ENCODE measurements at regions not wholly inside any gene's neighbourhood (a gene's known extent, or its start where the extent isn't known, plus 50 kb on each side); places are given as distances from the start of the nearest gene placed in this dataset.

DNA sequence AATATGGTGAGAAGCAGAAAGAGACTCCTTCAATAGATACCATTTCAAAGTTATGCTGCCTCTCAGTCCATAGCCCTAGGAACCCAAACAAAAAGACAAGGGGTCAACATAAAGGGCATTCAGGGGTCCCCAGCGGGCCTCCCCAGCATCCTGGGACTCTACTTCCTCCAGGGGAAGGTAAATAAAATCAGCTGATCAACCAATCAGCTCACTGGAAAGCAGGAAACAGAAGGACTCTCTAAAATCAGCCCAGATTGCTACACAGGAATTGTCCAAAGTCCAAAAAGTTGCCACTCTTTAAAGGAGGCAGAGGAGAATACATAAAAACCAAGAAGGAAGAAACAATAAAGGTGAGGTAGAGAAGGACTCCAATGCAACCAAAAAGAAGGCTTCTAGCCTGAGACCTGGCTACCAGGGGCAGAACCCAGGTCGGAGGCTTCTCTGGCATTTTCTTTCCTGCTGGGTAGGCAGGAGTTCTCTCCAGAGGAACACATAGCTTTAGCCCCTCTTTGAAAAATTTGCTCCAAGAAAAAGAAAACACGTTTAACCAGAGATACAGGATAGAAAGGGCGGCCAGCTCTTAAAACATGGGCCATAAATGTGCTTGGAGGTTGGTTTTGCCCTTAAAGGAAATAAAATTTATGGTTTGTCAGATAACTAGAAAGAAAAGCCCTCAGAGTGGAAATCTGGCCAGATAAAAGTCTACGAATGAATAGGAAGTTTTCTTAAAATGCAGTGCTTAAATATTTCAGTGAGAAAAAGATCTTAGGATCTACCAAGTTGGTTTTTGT lies 404.6 kb downstream of the SOX9 start:
- no peak for DNase-seq

DNA sequence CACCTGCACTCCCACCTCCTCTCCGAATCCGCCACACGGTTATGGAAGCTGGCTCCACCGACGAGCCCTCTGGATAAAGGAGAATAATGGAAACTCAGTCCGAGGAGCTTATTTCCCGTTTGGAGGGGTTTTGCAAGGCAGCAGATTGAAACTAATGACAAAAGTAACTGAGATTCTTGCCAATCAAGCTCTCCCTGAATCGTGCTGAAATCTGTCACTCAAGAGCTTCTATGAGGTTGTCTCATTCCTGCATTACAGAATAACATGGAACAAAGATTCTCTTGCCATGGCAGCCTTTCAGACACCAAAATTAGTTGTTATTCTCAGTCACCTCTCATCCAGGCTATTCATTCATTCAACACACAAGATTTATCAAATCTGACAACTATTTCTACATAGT lies 405.9 kb downstream of the SOX9 start:
- DNase-seq, result no peak

DNA sequence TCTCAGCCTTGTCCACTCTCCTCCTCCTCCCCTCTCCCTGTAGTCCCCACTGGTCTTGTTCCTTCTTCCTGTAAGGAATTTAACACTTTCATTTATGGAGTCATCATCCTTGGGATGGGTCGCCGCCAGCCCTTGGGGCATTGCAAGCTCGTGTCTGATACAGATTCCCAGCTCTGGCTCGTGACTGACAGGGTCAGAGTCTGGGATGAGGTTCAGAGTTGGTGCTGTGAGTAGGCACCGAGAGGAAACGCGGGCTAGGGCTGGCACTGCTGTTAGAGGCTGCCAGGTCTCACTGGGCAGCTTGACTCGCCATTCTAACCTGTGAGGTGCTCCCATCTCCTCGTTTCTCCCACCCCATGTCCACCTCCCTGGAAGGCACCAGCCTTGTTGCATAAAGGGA lies 407.0 kb downstream of the SOX9 start:
- DNase-seq, result no peak

DNA sequence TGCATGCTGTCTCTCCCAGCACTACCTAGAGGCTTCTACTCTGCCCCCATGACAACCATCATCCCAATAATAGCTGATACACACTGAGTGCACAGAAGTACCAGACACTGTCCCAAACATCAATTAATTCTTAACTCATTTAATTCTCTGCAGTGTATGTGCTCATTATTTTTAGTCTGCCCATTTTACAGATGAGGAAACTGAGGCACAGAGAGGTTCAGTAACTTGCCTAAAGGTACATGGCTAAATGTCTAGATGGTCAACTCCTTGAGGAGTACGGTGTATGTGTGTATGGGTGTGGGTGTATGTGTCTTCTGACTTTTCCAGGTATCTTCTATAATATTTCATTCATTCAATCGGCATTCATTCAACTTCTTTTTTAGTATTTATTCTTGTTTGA lies 407.9 kb downstream of the SOX9 start:
- no peak for DNase-seq

DNA sequence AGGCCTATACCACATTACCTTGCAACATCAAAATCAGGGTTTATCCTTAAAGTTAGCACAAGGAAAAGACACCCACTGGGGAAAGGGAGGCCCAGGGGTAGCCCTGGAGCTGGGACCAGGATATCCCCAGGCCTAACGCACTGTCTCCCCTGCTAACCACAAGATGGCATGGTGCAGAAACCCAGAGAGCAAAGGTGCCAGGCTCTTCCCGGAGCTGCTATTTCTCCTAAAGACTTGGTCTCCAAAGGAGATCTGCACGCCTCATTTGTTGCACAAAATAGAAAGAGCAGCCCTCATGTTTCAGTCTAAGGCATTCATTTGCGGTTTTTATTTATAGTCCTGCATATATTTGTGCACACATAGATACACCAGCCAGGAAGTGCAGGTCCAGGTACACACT lies 408.6 kb downstream of the SOX9 start:
- no peak for DNase-seq

DNA sequence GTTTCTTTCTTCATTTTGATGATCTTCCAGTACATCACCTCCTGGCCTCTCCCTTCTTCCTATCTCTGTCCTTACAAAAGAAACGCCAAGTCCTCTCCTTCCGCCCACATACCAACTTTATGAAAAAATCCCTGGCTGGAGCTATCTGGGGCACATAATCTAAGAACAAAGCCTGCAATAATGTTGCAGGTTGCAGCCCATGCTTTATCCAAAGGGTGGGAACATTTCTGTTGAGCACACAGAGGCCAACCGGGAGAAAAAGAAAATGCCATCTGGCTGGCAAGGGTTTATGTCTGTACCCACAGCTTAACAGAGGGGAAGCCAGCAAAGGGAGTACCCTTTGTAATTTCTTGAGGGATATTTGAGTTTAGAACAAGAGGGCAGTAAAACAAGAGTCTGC lies 409.6 kb downstream of the SOX9 start:
- no peak for DNase-seq

DNA sequence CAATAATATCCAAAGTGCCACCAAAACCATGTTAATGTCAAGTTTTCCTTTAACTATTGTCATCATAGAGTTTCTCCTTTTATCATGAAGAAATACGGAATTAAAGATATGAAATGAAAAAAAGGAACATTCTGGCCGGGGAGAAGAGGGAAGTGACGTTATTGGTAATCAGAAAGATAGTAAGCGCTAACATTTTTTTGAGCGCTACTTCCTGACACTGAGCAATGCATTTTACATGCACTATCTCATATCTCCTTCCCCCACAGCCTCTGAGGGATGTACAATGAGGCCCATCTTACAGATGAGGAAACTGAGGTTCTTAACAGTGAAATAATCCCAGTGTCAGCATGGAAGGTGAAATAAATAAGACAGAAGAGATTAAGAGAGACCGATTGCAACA lies 410.9 kb downstream of the SOX9 start:
- no peak for DNase-seq

DNA sequence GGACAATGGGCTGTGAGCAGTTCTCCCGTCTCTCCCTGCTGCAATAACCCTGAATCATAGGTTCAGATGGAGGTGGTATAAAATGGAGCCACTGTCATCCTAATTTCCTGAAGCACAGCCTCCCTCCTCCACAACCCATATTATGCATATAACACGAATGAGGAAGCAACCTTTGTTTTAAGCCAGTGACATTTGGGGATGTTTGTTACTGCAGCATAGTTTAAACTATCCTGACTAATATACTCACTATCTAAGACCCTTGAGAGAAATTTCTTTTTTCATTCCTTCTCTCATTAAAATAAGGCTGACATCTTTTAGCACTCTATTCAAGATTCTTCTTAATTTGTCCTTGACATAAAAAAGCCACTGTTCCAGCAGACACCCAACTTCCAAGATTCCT lies 413.4 kb downstream of the SOX9 start:
- no peak for DNase-seq

DNA sequence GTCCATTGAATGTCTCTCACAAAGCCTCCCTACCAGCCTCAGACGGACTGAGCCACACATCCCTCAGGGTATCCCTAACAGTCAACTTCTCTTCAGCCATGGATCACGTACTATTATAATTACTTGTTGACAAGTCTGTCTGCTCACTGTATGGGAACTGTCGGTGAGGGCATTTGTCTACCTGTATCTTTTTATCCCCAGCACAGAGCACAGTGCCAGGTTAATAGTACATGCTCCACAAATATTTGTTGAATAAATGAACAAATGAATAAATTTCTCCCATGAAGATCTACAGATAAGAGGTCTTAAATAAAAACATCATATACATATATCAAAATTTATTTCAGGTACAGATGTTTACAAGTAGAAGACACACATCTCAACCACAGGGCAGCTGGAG lies 414.0 kb downstream of the SOX9 start:
- no peak for DNase-seq

DNA sequence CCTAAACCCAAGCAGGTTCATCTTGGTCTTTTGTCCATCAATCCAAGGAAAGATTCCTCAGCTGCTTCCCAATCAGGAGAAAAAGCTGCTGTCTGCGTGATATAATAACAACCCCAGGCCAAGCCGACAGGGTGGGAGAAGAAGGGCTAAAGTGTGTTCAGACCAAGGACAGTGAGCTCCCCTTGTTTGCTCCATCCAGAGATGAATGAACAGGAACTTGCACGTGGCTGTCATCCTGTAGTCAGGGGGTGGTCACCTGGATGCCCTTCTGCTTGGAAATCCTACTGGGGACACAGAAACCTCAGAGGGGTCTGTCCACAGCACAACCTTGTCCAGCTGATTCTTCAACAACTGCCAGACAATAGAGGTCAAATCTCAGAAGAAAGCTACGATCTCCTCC lies 414.5 kb downstream of the SOX9 start:
- DNase-seq, result no peak

DNA sequence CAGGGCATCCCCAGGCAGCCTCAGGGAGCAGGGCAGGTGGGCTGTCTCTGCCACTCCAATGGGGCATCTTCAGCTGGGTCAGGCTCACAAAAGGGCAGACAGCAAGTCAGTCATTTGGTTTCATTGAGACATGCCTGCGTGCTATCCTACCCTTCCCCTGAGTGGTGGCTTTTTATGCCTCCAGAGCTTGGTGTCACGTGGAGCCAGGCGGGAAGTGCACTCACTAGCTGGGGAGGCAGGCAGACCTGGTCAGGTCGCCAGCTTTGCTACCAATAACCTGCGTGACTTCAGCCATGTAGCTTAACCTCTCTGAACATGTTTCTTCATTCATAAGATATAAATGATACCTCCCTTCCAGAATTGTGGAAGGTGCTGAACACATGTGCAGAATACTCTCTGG lies 415.0 kb downstream of the SOX9 start:
- DNase-seq, result no peak

DNA sequence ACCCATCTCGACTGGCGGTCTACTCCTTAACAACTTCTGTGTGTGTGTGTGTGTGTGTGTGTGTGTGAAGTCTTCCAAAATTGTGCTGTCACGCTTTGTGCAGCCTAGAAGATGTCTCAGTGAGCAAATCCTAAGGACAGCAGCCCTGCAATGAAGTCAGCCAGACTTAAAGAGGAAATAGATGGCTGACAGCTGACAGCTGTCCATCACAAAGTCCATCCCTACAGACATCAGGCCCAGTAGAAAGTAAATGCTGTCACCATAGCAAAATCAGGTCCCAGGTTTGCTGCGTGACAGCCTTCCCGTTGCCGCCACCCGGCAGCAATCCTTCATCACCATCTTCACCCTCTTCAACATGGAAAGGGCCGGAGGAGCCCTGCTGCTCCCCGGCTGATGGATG lies 416.0 kb downstream of the SOX9 start:
- DNase-seq, result no peak

DNA sequence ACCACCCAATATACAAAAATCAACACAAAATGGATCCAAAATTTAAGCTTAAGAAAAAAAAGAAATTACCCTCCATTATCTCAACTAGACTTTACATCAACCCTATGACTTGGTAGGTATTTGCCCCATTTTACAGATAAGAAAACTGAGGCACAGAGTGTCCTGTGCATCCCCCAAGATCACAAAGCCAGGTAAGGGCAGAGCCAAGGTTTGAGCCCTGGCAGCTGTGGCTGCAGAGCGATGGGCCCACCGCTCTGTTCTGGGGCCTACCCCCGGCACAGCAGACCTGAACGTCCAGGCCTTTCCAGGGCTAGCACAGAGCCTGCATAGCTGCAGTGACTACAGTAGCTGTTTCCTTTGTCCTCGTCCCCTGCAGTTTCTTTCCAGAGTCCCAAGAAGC lies 417.6 kb downstream of the SOX9 start:
- no peak for DNase-seq

DNA sequence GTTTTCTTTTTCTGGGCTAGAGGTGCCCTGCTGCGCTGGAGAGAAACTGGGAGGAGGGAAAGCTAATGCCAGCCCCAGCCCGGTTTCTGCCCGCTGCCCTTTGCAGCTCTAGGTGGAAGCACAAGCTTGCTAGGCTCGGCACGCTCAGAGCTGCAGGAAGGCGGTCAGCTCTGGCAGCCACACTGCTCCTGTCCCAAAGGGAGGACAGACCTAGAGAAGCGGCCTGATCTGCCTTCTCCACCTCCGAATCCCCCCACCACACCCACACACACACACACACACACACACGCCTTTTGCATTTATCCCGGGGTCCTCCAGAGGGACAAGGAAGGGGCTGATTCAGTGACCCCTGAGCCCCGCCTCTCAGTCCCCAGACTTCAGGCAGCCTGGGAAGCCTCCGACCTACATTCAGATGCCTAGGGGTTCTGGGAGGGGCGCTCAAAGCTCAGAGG lies 418.1 kb downstream of the SOX9 start:
- no peak for DNase-seq

DNA sequence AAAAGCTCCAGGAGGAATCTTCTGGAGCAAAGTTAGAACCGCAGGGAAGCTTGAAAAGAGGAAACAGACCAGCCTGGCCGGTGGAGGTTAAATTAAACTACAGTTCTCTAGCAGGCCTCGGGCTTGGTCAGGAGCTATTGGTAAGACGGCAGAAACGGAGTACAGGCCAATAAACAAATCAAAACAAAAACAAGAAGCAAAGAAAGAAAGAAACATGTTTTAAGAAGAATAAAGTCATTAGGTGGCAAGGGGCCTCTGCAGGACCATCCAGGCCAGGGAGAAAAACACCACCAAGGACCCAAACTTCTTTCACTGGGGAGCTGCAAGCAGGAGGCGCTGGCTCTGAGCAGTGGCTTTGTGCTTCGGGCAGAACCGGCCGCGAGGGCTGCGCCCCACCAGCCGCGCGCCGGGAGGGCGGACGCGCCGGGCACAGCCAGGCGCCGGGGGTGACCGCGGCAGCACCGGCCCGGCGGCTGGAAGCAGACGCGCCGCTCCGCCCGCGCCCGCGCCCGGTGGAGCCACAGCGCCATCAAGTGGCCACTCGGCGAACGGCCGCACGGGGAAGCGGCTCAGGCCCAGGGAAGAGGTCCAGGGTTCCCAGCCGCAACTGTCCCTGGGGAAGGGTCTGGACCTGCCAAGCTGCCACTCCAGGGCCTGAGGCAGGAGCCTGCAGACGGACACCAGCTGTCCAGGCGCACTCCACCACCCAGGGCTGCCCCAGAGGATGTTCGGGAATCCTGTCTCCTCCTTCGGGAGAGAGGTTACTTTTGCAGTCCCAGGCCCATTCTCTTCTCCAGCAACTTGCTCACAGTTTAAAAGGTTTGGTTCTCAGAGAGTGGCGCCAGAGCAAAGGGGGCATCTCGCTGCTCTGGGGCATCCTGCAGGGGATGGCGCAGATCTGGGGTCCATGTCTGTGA lies 419.4 kb downstream of the SOX9 start:
- DNase-seq, result peak; percentile 63

DNA sequence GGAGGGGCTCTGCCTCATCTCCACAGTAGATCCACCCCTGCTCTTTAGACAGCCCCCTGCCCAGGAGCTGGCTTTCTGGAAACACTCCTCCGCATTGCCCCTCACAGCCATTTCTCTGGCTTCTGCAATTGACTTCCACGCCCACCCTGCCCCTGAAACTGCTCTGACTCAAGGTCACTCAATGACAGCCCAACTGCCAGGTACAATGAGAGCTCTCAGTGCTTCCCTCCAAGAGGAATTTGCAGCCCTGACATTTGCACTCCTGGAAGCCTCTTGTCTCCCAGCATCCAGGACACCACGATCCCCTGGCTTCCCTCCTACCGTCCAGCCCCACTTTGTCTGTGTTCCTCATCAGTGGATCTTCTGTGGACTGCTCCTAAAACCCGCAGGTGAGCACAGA lies 421.5 kb downstream of the SOX9 start:
- no peak for DNase-seq

DNA sequence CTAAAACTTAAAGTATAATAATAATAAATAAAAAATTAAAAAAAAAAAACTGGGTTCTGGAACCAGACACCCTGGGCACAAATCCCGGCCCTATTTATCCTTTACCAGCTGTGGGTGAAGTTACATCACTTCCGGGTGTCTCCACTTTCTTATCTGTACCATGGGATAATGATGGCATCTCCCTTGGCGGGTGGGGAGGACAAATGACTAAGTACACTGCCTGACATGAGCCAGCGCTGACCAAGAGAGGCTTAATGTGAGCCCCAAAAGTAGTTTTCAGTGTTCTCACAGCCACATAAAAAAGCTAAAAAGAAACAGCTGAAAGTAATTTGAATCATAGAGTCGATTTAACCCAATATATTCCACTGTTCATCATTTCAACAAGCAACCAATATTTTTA lies 424.9 kb downstream of the SOX9 start:
- no peak for DNase-seq

DNA sequence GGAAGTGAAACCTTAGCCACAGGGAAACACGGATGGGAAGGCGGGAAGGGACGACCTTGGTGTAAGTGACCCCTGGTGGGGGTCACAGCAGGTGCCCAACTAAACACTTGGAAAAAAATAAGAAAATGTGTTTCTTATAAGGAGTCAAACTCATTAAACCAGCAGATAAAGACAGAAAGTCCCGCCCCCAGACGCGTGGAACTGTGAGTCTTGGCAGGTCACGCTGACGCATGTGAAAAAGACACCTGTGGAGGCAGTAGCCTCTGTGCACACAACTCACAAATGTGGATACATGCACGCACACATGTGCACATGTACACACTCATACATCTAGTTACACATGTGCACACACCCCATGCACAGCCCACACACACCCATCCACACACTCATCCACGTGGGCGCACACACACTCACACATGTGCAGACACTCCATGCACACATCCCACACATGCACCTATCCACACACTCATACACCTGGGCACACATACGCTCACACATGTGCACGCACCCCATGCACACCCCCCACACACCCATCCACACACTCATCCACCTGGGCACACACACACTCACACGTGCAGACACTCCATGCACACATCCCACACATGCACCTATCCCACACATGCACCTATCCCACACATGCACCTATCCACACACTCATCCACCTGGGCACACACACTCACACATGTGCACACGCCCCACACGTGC lies 432.4 kb downstream of the SOX9 start:
- no peak for DNase-seq

DNA sequence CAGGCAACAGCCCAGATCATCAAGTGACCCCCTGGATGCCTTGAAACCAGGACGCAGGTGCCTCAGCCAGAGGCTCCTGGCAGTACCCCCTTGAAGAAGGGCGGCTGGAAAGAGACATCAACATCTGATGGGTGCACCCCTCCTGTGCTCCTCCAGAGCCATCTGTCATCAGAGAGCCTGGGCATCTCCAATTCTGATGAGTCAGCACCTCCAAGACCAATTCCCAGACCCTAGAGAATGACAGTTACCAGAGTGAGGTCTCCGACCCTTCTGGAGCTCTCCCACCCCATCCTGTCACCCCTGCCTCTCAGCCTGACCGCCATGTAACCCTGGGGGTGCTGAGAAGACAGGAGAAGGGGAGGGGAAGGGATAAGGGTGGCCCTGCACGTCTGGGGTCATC lies 433.7 kb downstream of the SOX9 start:
- no peak for DNase-seq

DNA sequence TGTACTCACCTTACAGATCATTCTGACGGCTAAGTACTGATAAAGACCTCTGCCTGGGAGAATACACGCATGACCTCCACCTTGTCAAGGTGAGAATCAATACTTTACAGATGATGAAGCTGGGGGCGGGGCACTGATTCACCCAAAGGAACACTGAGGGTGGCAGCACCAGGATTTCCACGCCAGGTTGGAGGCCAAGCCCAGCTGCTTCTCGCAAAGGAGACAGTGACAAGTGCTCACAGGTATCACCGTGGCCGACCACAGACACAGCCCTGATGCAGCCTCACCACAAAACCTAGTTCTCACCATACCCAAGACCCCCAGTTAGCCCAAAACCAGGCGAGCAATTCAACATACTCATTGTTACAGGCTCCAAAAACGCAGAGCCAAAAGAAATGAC lies 434.2 kb downstream of the SOX9 start:
- no peak for DNase-seq

DNA sequence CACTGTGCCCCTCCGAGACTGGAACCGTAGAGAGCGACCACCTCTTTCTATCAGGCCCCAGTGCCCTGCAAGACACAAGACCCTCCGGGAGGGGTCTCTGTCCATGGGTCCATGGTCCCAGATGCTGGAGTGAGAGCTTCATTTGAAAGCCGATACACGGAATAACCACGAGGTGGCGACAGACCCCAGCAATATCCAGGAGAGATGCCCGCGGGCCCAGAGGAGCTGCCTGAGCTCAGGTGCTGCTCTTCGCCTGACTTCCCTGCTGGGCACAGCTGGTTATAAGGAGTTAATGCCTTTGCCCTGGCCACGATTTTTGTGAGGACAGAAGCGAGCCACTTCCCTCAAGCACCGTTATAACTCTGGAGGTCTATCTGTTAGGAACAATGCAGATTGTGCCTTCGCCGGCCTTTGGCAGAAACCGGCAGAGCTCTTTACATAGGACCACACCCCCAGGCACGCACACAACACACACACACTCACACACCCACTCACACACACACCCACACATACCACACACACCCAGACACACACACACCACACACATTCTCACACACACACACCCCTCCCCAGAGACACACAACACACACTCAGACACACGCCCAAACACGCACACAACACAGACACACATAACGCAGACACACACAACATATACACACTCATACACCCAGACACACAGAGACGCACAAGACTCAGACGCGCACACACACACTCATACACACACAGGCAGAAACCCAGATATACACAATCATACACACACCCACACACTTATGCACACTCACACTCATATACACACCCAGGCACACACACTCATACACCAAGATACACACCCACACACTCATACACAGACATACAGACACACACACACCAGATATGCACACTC lies 436.4 kb downstream of the SOX9 start:
- DNase-seq, result peak; percentile 31

DNA sequence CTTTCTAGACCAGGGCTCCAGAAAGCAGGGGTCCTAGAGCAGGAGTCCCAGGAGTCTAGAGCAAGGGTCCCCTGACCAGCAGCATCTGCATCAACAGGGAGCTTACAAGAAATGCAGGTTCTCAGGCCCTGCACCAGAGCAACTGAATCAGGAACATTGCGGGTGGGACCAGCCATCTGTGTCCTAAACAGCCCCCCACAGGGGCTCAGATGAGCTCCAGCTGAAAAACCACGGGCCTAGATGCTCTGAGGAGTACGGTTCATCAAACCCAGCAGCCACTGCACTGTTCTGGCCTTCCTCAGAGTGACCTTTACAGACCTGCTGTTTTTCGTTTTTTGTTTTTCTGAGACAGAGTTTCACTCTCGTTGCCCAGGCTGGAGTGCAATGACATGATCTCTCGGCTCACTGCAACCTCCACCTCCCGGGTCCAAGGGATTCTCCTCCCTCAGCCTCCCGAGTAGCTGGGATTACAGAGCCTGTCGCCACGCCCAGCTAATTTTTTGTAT lies 438.2 kb downstream of the SOX9 start:
- no peak for DNase-seq

Measured in occipital lobe (tissue), 1 donor.